ENCODE measurements at regions not wholly inside any gene's neighbourhood (a gene's known extent, or its start where the extent isn't known, plus 50 kb on each side); places are given as distances from the start of the nearest gene placed in this dataset.

DNA sequence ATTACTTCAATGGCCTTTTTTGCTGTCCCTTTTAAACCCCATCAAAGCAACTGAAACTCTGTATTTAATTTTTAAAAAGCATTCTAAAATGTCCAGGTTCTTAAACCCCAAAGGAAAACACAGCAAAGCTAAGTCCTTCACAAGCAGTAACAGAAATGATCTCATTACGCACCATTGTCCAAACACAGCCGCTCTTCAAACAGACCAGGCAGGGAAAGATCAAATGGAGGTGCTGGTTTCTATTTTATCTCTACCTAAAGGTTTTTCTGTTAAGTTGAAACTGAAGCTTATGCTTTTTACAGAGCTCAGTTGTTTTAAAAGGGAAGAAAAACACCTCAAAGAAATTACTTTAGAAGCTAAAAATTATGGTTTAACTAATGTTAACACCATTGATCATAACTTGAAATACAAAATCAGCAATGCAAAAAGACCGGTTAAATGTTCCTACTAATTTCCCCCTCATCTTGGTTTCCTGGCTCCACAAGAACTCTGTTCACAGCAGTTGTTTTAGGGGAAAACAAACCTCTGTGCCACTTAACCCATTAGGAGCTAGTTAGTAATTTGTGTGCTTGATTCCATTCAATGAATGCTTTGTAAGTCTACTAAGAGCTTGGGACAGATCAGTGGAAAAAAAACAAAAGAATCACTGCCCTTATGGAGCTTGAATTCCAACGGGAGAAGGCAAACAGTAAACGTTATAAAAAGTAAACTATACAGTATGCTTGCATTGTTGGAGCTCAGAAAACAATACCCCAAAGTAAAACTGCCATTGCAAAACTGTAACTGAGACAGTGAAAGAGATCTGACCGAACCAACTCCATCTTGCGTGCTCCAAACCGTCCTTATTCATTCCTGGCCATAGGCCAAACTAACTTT lies 87.4 kb downstream of the CD24 start:
- TF ChIP-seq, protein P1, sequence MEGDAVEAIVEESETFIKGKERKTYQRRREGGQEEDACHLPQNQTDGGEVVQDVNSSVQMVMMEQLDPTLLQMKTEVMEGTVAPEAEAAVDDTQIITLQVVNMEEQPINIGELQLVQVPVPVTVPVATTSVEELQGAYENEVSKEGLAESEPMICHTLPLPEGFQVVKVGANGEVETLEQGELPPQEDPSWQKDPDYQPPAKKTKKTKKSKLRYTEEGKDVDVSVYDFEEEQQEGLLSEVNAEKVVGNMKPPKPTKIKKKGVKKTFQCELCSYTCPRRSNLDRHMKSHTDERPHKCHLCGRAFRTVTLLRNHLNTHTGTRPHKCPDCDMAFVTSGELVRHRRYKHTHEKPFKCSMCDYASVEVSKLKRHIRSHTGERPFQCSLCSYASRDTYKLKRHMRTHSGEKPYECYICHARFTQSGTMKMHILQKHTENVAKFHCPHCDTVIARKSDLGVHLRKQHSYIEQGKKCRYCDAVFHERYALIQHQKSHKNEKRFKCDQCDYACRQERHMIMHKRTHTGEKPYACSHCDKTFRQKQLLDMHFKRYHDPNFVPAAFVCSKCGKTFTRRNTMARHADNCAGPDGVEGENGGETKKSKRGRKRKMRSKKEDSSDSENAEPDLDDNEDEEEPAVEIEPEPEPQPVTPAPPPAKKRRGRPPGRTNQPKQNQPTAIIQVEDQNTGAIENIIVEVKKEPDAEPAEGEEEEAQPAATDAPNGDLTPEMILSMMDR (IDR thresholded peaks at IDR 0.05), result no peak
- ChIA-PET CTCF (interaction anchor here (0.6 kb wide), 1 partner anchor 1248 kb away, joined by 5 read pairs; no protein-coding TSS in a partner anchor), POLR2A (no interaction called here)
- Mint-ChIP-seq H3K36me3 (ENCODE audit: low read depth) (no peaks in the 10 kb centered on the region), H3K4me1 (ENCODE audit: low read depth) (no peaks in the 10 kb centered on the region), H3K27me3 (peaks cover 30% of the 10 kb centered on the region), H3K9me3 (no peaks in the 10 kb centered on the region), H3K27ac (no peak overlapping the region), H3K4me3 (no peak overlapping the region)
- H3K4me3 ChIP-seq (ENCODE audit: low read length), result no peak overlapping the region
- H3K4me1 ChIP-seq (ENCODE audit: insufficient read depth, low read length), result no peaks in the 10 kb centered on the region
- no peaks in the 10 kb centered on the region for H3K36me3 ChIP-seq (ENCODE audit: insufficient read depth, low read length)
- no peaks in the 10 kb centered on the region for H3K9me3 ChIP-seq (ENCODE audit: control insufficient read depth in 1 of 2, insufficient read depth in 1 of 2, low read length in 2 of 2)
- intact Hi-C loops (cut with DNase I, micrococcal nuclease), result no loop called here
- no peak for ATAC-seq (ENCODE audit: poor library complexity)
- peaks cover 3 to 11% of the 10 kb centered on the region in 2 experiments for H3K27me3 ChIP-seq (ENCODE audit: control insufficient read depth in 1 of 2, insufficient read depth in 2 of 2, low read length in 2 of 2)
- no peak overlapping the region for H3K27ac ChIP-seq (ENCODE audit: low read depth in 1 of 2, low read length in 2 of 2)
- no peak for DNase-seq

DNA sequence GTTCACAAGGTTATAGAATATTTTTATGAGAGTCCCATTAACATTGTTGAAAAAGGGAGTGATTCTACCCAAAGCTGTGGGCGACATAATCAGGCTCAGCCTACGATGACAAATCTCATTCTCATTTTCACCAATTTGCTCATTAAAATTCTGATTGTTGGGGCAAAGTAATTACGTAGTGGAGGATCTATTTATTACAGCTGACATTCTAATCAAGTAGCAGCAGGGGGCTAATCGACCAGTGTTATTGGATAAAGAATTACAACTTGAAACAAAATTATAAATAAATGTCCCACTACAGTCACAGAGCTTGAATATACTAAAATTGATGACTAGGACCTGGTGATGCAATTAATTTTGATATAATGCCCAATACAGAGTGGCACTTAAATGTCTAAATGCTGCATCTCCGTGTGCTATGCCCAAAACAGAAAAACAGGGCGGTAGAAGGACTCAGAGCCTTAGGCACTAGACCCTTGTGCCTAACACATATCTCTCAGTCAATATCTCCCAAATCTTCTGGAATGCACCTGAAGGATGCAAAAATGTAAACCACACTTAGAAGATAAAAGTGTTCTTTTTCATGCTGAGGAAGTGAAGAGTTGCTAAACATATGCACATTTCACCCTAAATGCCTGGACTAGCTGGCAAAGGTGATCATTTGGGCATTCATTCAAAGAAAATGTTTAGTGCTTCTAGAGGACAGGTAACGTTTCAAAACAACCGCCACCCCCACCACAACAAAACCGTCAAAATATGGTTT lies 88.3 kb downstream of the CD24 start:
- no peak overlapping the region for H3K27ac ChIP-seq (ENCODE audit: low read depth in 1 of 2, low read length in 2 of 2)
- H3K9me3 ChIP-seq (ENCODE audit: control insufficient read depth in 1 of 2, insufficient read depth in 1 of 2, low read length in 2 of 2), result no peaks in the 10 kb centered on the region
- H3K36me3 ChIP-seq (ENCODE audit: insufficient read depth, low read length), result no peaks in the 10 kb centered on the region
- H3K9me3 Mint-ChIP-seq, result no peaks in the 10 kb centered on the region
- ATAC-seq (ENCODE audit: poor library complexity), result no peak
- TF ChIP-seq, protein P1 (IDR thresholded peaks at IDR 0.05), result no peak
- H3K36me3 Mint-ChIP-seq (ENCODE audit: low read depth), result no peaks in the 10 kb centered on the region
- no peak overlapping the region for H3K27ac Mint-ChIP-seq
- no peak overlapping the region for H3K4me3 Mint-ChIP-seq
- ChIA-PET CTCF (no interaction called here), POLR2A (no interaction called here)
- H3K4me1 ChIP-seq (ENCODE audit: insufficient read depth, low read length), result no peaks in the 10 kb centered on the region
- H3K27me3 Mint-ChIP-seq, result peaks cover 30% of the 10 kb centered on the region
- peaks cover 3 to 11% of the 10 kb centered on the region in 2 experiments for H3K27me3 ChIP-seq (ENCODE audit: control insufficient read depth in 1 of 2, insufficient read depth in 2 of 2, low read length in 2 of 2)
- intact Hi-C loops (cut with DNase I, micrococcal nuclease), result no loop called here
- no peaks in the 10 kb centered on the region for H3K4me1 Mint-ChIP-seq (ENCODE audit: low read depth)
- no peak for DNase-seq
- H3K4me3 ChIP-seq (ENCODE audit: low read length), result no peak overlapping the region

DNA sequence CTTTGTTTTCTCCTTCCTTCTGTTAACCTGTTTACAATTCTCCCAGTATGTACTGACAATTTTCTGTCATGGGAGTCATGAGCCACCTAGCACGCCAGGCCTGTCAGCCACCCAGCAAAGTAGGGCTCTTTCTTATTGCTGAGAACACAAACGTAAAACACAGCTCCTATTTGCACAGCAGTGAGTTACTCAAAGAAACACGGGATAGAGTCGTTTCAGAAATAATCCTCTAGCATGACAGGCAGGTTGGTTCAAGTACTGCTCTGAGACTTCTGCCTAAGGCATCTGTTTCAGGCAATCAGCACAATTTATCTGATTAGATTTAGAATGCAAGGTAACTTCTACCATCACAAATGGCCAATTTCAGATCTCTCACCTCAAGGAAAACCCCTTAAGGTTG lies 88.8 kb downstream of the CD24 start:
- Mint-ChIP-seq H3K4me3 (no peak overlapping the region), H3K36me3 (ENCODE audit: low read depth) (no peaks in the 10 kb centered on the region), H3K27ac (no peak overlapping the region), H3K9me3 (no peaks in the 10 kb centered on the region), H3K4me1 (ENCODE audit: low read depth) (no peaks in the 10 kb centered on the region), H3K27me3 (peaks cover 26% of the 10 kb centered on the region)
- Histone ChIP-seq H3K4me3 (ENCODE audit: low read length) (no peak overlapping the region), H3K27ac (ENCODE audit: low read depth in 1 of 2, low read length in 2 of 2) (no peak overlapping the region), H3K9me3 (ENCODE audit: control insufficient read depth in 1 of 2, insufficient read depth in 1 of 2, low read length in 2 of 2) (no peaks in the 10 kb centered on the region), H3K27me3 (ENCODE audit: control insufficient read depth in 1 of 2, insufficient read depth in 2 of 2, low read length in 2 of 2) (peaks cover 3 to 6% of the 10 kb centered on the region in 2 experiments), H3K36me3 (ENCODE audit: insufficient read depth, low read length) (no peaks in the 10 kb centered on the region), H3K4me1 (ENCODE audit: insufficient read depth, low read length) (no peaks in the 10 kb centered on the region)
- no peak for ATAC-seq (ENCODE audit: poor library complexity)
- intact Hi-C loops (cut with DNase I, micrococcal nuclease), result no loop called here
- ChIA-PET CTCF (no interaction called here), POLR2A (no interaction called here)
- TF ChIP-seq, protein P1 (IDR thresholded peaks at IDR 0.05), result no peak
- no peak for DNase-seq
